CD4-positive, alpha-beta T cell treated with Interleukin-17A for 1 hour (primary cell): ENCODE measurements at regions not wholly inside any gene's neighbourhood (a gene's known extent, or its start where the extent isn't known, plus 50 kb on each side); places are given as distances from the start of the nearest gene placed in this dataset.
A peak's percentile ranks its signal among the peaks of the same experiment; 100 is the strongest.

Experiments used
- DNase-seq: peaks from one replicate; pipeline ENCODE4 v3.0.0-alpha.2; 2020

GRCh38 chr7:36802459-36803135, 78.3 kb upstream of the AOAH start:
- DNase-seq, result no peak

DNA sequence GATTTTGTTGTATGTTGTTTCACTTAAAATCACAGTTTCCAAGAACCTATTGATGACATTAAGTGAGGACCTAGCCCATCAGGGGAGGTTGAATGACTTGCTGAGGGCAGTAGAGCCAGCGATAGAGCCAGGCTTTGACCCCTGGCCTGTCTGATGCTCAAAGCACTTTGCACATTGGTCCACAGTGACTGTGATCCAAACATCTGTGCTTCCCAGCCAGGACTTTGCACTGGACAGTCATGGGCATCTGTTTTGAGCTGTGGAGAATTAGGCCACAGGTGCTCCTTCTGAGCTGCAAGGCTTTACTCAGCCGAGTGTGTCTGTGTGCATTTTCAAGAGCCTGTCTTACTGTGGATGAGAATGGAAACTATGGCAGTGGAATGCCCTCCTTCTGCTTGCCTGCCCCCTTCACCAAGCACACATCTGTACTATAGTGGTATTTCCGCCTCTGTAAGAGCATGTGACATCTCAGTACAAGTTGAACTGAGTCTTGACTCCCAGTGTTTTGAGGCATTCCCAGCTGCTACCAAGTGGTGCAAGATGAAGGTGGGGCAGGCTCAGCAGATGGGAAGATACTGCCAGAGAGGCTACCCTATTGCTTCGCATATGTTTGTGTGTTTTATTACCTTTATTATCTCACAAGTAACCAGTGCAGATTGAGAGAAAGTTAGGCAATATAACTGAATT, 72.7 kb upstream of the AOAH start:
- DNase-seq, result no peak

GRCh38 chr7:36795451-36796021, 71.2 kb upstream of the AOAH start:
- no peak for DNase-seq

DNA sequence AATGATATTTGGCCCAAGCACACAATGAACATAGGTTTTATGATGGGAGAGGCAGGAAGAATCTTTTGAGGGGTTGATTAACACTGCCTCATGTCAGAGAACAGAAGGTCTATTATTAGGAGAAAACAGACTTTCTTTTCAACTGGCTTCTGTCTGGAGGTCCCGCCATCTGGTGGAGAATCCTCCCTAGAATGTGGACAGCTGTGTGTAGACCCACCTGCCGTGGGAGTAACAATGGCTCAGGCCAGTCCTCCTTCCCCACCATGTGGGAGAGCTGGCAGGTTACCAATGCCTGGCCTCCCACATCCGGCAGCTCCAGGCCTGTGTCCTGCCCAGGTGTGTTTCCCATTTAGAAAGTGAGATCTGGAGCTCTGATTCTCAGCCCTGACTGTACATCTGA, 70.4 kb upstream of the AOAH start:
- no peak for DNase-seq

DNA sequence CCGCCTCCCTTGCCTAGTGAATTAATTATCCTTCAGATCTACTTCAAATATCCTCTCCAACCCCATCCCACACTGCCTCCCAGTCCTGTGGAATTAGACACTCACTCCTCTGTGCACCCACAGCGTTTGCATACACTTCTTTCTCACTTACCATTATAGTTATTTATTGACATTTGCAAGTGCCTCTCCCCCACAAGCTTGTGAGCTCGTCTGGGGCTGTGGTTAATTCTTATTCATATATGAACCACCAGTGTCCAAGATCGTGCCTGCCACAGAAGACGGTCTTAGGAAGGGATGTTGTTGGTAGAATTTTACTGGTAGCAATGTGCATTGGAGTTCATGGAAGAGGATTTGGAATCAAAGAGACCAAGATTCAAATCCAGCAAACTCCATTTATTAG, 68.1 kb upstream of the AOAH start:
- DNase-seq, result no peak

GRCh38 chr7:36790311-36790787, 66.1 kb upstream of the AOAH start:
- DNase-seq, result peak; percentile 18

DNA sequence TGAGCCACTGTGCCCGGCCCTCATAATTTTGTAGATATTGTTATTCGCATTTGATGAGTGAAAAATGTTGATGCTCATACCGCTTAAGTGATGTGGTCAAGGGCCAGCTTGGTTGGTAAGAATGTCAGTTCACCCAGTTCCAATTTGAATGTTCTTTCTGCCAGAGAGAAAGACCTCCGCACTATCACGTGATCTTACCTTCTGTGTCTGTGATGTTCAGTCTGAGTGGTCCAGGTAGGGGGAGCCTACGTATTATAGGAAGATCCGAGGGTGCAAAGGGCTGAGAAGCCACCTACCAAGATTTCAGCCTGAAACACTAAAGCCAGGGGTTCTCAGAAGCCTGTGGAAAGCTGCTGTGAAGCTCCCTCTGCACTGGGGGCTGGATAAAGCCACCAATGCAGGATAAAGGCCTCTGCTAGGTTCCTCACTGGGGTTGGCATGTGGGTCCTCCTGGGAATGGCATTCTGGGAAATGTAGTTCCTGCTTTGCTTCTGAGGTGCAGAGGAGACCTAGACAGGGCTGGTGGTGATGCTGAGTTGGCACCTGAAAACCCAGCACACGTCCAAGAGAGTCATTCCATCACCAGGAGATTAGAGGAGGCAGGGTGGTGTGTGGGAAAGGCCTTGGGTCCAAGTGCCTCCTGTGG, 64.7 kb upstream of the AOAH start:
- peak; percentile 18 for DNase-seq

GRCh38 chr7:36787933-36788378, 63.7 kb upstream of the AOAH start:
- DNase-seq, result peak; percentile 72

DNA sequence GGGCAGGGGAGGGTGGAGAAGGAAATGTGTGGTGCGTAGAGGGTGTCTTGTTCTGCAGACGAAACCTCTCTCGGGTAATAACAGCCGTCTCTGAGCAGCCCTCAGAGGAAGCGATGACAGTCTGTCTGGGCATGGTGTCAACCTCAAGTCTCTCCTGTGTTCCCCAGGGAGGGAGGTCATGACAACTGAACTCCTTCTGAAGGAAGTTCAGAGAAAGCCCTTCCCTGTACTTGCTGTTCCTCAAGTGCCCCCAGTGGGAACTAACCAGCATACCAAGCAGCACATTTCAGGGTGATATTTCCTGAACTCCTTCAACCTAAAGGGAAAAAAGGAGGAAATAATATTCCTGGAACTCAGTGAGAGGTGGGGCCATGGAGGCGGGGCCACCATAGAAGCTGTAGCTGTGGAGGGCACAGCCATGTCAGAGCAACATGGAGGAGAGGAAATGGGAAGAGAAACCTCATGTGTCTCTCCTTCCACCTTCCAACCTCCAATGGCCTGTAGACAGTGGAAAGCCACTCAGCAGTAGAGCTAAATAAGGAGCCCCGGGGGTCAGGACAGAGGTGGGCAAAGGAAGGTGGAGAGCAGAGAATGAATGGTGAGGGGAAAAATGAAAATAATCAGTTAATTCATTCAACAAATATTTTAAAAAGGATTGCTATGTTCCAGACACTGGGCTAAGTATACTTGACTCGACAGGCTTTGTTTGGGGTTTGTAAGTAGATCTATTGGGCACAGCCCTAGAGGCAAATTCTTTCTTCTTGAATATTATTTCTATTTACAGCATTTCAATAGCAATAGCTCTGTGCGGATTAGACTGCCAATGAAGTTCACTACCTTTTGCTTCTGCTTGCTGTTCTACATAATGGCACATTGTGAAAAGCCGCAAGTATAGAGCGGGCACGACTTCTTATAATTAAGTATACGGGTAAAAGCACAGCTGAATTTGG, 61.0 kb upstream of the AOAH start:
- DNase-seq, result peak; percentile 86

GRCh38 chr7:36781011-36781738, 56.9 kb upstream of the AOAH start:
- peak; percentile 61 for DNase-seq

GRCh38 chr7:36777855-36778254, 53.6 kb upstream of the AOAH start:
- DNase-seq, result peak; percentile 15

DNA sequence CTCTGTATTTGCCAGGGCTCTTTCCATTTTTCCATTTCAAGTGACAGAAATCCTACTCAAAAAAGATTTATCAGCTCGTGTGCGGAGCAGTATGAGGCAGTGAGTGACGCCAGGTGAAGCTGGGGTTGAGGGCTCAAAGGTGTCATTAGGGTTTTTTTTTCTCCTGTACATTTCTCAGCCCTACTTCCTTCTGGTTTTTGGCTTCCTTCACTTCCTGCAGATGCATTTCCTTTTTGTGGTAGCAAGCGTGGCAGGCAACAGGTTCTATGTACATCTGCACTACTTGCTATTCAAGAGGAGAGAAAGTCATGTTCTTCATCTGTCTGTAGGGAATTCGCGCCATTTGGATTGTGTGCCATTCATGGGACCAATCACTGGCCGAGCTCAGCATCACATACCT, 52.8 kb upstream of the AOAH start:
- peak; percentile 72 for DNase-seq

GRCh38 chr7:36775676-36776075, 51.4 kb upstream of the AOAH start:
- DNase-seq, result peak; percentile 14

- peak; percentile 41 for DNase-seq
Observed at GRCh38 chr7:36775061-36775620, 50.8 kb upstream of the AOAH start.
